ENCODE measurements at regions not wholly inside any gene's neighbourhood (a gene's known extent, or its start where the extent isn't known, plus 50 kb on each side); places are given as distances from the start of the nearest gene placed in this dataset.

GRCh38 chr2:106631281-106631680, 144.1 kb downstream of the CD8B2 start:
- DNase-seq, result no peak

- peak; percentile 52 for DNase-seq
These were observed 150.9 kb downstream of the CD8B2 start for GRCh38 chr2:106638043-106638442.

DNA sequence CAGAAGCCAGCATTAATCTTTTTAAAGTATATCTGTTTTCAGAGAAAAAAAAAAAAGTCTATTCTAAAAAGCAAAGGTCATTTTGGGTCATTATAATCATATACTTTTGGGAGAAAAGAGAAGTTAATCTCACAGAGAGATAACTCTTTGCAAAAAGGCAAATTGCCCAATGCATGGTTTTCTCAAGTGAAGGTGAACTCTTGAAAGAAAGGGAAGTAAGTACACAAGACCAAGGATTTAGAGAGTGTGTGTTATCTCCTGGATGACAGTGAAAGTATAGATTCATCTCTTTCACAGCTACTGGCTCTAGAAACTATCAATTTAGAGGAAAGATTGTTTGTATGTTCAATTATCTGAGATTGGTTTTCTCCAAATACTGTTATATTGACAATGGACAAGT, 151.4 kb downstream of the CD8B2 start:
- DNase-seq, result no peak

DNA sequence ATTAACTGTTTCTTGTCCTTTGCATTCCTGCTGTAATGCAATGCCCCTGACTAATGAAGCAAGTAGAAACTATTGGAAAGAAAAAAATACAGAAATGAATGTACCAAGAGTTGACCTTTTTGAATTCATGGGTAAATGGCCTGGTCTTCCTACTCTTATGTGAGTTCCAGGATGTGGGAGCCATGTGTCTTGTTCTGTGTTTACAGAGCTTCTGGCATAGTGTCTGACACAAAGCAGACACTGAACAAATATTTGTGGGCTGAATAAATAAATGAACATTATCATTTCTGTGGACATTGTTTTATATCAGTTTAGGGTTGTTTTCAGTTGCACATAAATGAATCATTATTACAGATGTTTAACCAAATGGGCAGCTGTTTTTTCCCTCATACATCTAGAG, 155.5 kb downstream of the CD8B2 start:
- DNase-seq, result peak; percentile 59

GRCh38 chr2:106644623-106645022, 157.5 kb downstream of the CD8B2 start:
- no peak for DNase-seq

GRCh38 chr2:106646605-106647004, 159.4 kb downstream of the CD8B2 start:
- no peak for DNase-seq

DNA sequence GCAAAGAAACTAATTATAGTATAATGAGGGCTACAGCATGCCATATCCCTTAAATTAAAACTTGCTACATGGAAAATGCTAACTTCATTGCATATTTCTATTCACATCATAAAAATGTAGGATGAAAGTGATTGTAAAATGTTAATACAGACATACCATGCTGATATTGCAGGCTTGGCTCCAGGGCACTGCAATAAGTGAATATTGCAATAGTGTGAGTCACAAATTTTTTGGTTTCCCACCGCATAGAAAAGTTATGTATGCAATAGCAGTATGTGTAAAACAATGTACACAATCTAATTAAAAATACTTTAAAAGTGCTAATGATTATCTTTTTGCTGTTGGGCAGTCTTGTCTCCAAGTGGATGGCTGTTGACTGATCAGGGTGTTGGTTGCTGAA, 162.1 kb downstream of the CD8B2 start:
- DNase-seq, result no peak

DNA sequence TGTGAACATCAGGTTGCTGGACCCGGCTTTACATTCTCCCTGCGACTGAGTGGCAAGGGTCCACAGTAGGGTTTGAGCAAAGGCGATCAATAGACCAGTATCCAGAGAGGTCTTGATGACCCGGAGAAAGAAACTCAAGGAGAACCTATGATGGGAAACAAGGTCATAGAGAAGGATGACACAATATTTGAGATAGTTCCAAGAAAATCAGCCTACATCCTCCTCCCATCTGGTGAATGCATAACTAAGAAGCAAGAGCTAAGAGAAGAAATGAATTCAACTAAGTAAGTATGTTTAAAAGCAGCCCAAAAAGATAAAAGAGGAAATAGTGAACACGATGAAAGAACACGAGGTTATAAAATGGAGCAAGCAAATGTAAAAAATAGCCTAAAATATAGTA, 166.3 kb downstream of the CD8B2 start:
- no peak for DNase-seq

DNA sequence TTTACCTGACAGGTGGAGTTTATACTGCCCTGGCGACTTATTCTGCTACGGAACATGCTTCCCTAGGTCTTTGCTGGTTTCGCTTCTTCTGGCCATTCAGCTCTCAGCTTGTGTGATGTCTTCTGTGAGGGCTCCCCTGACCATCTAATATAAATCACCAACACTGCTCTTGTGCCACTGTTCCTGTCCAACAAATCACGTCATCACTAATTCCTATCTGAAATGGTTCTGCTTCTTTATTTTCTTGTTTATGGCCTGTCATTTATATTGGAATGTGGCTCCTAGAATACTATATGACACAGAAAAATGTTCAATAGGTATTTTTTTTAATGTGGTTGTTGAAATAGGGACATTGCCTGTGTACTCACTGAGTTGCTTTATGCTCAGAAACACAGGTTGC, 171.5 kb downstream of the CD8B2 start:
- DNase-seq, result no peak

DNA sequence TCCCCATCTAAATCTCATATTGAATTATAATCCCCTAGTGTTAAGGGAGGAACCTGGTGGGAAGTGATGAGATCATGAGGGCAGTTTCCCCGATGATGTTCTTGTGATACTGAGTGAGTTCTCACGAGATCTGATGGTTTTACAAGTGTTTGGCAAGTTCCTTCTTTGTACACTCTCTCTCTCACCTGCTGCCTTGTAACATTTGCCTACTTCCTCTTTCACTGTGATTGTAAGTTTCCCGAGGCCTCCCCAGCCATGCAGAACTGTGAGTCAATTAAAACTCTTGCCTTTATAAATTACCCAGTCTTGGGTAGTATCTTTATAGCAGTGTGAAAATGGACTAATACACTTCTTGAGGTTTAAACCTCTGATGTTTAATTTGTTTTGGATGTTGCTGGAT, 177.5 kb downstream of the CD8B2 start:
- DNase-seq, result no peak

- DNase-seq, result peak; percentile 54
These were observed 180.4 kb downstream of the CD8B2 start for GRCh38 chr2:106667478-106668070.

- DNase-seq, result no peak
These were observed 198.2 kb downstream of the CD8B2 start for GRCh38 chr2:106685180-106685897.

DNA sequence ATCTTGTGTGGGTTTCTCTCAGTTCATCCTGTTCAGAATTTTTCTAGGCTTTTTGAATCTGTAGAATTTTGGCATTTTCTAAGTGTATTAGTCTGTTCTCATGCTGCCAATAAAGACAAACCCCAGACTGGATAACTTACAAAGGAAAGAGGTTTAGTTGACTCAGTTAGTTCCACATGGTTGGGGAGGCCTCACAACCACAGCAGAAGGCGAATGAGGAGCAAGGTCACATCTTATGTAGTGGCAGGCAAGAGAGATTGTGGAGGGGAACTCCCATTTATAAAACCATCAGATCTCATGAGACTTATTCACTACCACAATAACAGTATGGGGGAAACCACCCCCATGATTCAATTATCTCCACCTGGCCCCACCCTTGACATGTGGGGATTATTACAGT, 199.2 kb downstream of the ST6GAL2 start:
- no peak for DNase-seq

- no peak for DNase-seq
These were observed 190.9 kb downstream of the ST6GAL2 start for GRCh38 chr2:106694964-106695470.

DNA sequence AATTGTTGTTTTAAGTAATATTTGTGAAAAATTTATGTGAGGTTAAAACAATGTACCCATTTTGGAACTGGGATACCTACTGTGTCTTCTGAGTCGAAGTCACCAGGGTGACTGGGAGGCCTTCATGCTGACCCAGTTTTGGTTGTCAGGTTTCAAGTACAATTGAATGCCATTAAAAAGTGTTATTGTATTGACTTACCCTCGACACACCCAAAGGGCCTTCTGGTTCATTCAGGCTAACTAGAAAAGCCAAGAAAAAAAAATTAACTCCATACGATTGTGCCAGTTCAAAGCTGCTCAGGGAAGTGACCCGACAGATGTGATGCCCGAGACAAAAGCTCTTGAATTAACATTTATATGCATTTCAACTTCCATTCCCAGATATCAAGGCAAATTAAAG, 190.0 kb downstream of the ST6GAL2 start:
- DNase-seq, result no peak

GRCh38 chr2:106700616-106701015, 185.4 kb downstream of the ST6GAL2 start:
- no peak for DNase-seq

DNA sequence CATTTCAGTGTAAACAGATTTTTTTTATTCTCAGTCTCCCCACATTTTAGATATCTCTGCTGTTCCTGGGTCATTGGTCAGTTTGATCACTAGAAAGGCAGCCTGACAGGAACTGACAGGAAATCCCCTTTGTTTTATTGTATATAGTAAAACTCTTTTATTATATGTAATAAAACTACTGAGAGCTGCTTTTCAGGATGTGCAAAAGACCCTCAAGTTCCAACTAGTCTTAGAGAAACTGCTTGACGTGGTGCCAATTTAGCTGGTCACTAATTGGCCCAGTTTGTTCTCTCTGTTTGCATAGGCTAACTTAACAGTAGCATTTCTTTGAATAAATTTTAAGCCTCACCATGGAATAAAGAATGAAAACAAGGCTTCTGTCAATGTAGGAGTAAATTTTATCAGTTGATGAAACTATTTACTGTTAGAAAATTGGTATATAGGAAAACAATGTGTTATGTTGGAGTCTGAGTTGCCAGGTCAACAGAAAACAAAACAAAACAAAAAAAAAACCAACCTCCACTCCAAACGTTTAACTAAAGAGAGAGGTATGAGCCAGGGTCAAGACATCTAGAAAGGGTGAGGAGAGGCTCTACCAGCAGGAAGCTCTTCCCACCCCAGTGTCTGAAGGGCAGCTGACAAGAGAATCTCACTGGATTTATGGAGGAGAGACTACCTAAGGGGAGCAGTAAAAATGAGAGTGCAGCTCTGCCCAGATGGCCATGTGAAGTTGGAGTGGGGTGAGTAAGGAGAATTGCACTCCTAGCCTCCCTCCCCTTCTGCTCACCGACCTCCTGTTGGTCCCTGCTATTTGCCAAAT, 184.6 kb downstream of the ST6GAL2 start:
- peak; percentile 3 for DNase-seq

DNA sequence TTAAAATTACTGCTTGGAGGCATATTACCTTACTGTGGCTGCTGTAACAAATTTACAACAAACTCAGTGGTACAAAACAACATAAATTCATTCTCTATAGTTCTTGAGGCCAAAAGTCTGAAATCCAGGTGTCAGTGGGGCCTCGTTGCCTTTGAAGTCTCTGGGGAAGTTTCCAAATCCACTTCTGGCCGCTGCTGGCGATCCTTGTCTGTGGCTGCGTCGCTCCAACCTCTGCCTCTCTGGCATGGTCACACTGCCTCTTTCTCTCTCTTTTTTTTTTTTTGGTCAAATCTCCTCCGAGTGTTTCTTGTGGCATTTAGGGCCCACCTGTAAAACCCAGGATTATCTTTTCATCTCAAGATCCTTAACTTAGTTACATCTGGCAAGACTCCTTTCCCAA, 182.8 kb downstream of the ST6GAL2 start:
- DNase-seq, result no peak

GRCh38 chr2:106704798-106705197, 181.2 kb downstream of the ST6GAL2 start:
- DNase-seq, result no peak

DNA sequence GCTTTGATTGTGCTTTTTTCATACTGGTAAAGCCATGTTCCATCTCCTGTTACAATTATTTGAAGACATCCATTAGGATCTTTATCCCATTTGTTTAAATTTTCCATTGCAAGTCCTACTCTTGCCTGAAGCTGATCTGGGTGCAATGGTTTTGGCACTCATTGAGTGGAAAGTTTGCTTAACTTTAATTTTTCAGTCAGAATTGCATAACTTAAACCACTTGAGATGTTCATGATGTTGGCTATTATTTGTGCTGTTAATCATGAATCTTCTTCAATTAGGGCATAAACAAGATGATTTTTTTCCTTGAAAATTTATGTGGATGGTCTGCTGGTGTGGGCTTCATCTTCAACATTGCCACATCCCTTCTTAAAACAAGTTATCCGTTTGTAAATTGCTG, 180.1 kb downstream of the ST6GAL2 start:
- DNase-seq, result no peak

GRCh38 chr2:106706283-106706682, 179.7 kb downstream of the ST6GAL2 start:
- no peak for DNase-seq

GRCh38 chr2:106708209-106708608, 177.8 kb downstream of the ST6GAL2 start:
- DNase-seq, result no peak

- DNase-seq, result no peak
These were observed 176.7 kb downstream of the ST6GAL2 start for GRCh38 chr2:106709229-106709628.

DNA sequence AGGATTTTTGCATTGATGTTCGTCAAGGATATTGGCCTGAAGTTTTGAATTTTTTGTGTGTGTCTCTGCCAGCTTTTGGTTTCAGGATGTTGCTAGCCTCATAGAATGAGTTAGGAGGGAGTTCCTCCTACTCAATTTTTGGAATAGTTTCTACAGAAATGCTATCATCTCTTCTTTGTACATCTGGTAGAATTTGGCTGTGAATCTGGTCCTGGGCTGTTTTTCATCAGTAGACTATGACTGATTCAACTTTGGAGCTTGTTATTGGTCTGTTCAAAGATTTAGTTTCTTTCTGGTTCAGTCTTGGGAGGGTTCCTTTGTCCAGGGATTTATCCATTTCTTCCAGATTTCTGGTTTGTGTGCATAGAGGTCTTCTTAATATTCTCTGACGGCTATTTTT, 166.7 kb downstream of the ST6GAL2 start:
- no peak for DNase-seq

All from NCI-H2029 (cell line).